ENCODE measurements at regions not wholly inside any gene's neighbourhood (a gene's known extent, or its start where the extent isn't known, plus 50 kb on each side); places are given as distances from the start of the nearest gene placed in this dataset.

GRCh38 chr16:9580025-9580424, 488.6 kb downstream of the HAPSTR1 start:
- no peak for TF ChIP-seq CTCF (IDR thresholded peaks at IDR 0.05)
- TF ChIP-seq POLR2A (IDR thresholded peaks at IDR 0.05) = no peak

Measured in uterus (tissue), 2 donors.